Ishikawa (cell line): ENCODE measurements at regions not wholly inside any gene's neighbourhood (a gene's known extent, or its start where the extent isn't known, plus 50 kb on each side); places are given as distances from the start of the nearest gene placed in this dataset.

Experiments
- CEBPB ChIP-seq: IDR thresholded peaks from 2 replicates; pipeline ENCODE4 v1.6.1; 2012
- CREB1 ChIP-seq: IDR thresholded peaks from 2 replicates; pipeline ENCODE4 v1.6.1; 2012; ENCODE audit warnings: low read depth
- EGR1 ChIP-seq: IDR thresholded peaks from 2 replicates; pipeline ENCODE4 v1.6.1; 2012
- EP300 ChIP-seq: IDR thresholded peaks from 2 replicates; pipeline ENCODE4 v1.6.1; 2012; ENCODE audit warnings: borderline replicate concordance
- FOXM1 ChIP-seq: IDR thresholded peaks from 2 replicates; pipeline ENCODE4 v1.6.1; 2012; ENCODE audit warnings: low read depth, borderline replicate concordance
- MAX ChIP-seq: IDR thresholded peaks from 2 replicates; pipeline ENCODE4 v1.6.1; 2012
- NFIC ChIP-seq: IDR thresholded peaks from 2 replicates; pipeline ENCODE4 v1.6.1; 2012
- RAD21 ChIP-seq: IDR thresholded peaks from 2 replicates; pipeline ENCODE4 v1.6.1; 2012; ENCODE audit warnings: low read depth
- REST ChIP-seq: IDR thresholded peaks from 2 replicates; pipeline ENCODE4 v1.6.1; 2012; ENCODE audit warnings: low read depth, mild to moderate bottlenecking
- TAF1 ChIP-seq: IDR thresholded peaks from 2 replicates; pipeline ENCODE4 v1.6.1; 2012; ENCODE audit warnings: low read depth, mild to moderate bottlenecking
- TCF12 ChIP-seq: IDR thresholded peaks from 2 replicates; pipeline ENCODE4 v1.6.1; 2012; ENCODE audit warnings: low read depth
- TEAD4 ChIP-seq: IDR thresholded peaks from 2 replicates; pipeline ENCODE4 v1.6.1; 2012
- USF1 ChIP-seq: IDR thresholded peaks from 2 replicates; pipeline ENCODE4 v1.6.1; 2012
- YY1 ChIP-seq: IDR thresholded peaks from 2 replicates; pipeline ENCODE4 v1.6.1; 2012; ENCODE audit warnings: low read depth
- ZBTB7A ChIP-seq: IDR thresholded peaks from 2 replicates; pipeline ENCODE4 v1.6.1; 2012; ENCODE audit warnings: low read depth

GRCh38 chr3:102259663-102260062, 175.2 kb upstream of the ZPLD1 start:
- TF ChIP-seq CEBPB (no peak), MAX (no peak), FOXM1 (no peak), ZBTB7A (no peak), EP300 (no peak), TCF12 (no peak), TAF1 (no peak), NFIC (no peak), YY1 (no peak), USF1 (no peak), EGR1 (no peak), REST (no peak)

GRCh38 chr3:102265720-102266119, 169.1 kb upstream of the ZPLD1 start:
- TF ChIP-seq FOXM1, result no peak
- no peak for TF ChIP-seq MAX
- TF ChIP-seq CREB1, result no peak
- TF ChIP-seq EGR1, result no peak
- TF ChIP-seq TAF1, result no peak
- no peak for TF ChIP-seq NFIC
- no peak for TF ChIP-seq RAD21
- TF ChIP-seq REST, result no peak

GRCh38 chr3:102269406-102269805, 165.4 kb upstream of the ZPLD1 start:
- TF ChIP-seq YY1 (no peak), FOXM1 (no peak), CEBPB (no peak), EP300 (no peak), MAX (no peak), RAD21 (no peak), EGR1 (no peak), TAF1 (no peak), CREB1 (no peak), USF1 (no peak), REST (no peak), NFIC (no peak), ZBTB7A (no peak), TCF12 (no peak)

- TF ChIP-seq CREB1, result no peak
- TF ChIP-seq TAF1, result no peak
- TF ChIP-seq CEBPB, result no peak
- TF ChIP-seq TCF12, result no peak
- no peak for TF ChIP-seq REST
- TF ChIP-seq EGR1, result no peak
- no peak for TF ChIP-seq YY1
- TF ChIP-seq USF1, result no peak
- no peak for TF ChIP-seq MAX
- no peak for TF ChIP-seq RAD21
- no peak for TF ChIP-seq FOXM1
- TF ChIP-seq EP300, result no peak
- no peak for TF ChIP-seq TEAD4
- no peak for TF ChIP-seq NFIC
- no peak for TF ChIP-seq ZBTB7A
These were observed 144.6 kb upstream of the ZPLD1 start for GRCh38 chr3:102290241-102290640.
